IMR-90 (cell line): ENCODE measurements at regions not wholly inside any gene's neighbourhood (a gene's known extent, or its start where the extent isn't known, plus 50 kb on each side); places are given as distances from the start of the nearest gene placed in this dataset.

Experiments
- ATAC-seq: fragments of 200-7000 bp; cut with Tn5 transposase; 2 replicates; pipeline ENCODE4 v1.9.1; 2020; ENCODE audit warnings: low read depth, mild to moderate bottlenecking, moderate library complexity
- BruUV-seq: library from RNA; stranded (reverse); fragments of 400-500 nt; replicated peaks from 2 replicates; lab custom pipeline; 2021; lab: Mats Ljungman, UMichigan
- CTCF ChIA-PET: fragments of 300-600 bp; formaldehyde crosslinking; extraction: SDS; loops from one replicate; lab custom pipeline; 2021; ENCODE audit warnings: antibody characterized with exemption; lab: Yijun Ruan, JAX
- POLR2A ChIA-PET: fragments of 300-600 bp; sonication (Branson Sonifier 250); formaldehyde crosslinking; loops from one replicate; lab custom pipeline; 2022; ENCODE audit warnings: antibody characterized with exemption; ENCODE audit not compliant: unreplicated experiment; lab: Charles Lee
- DNase-seq: peaks from one replicate; pipeline ENCODE4 v3.0.0; 2013
- H2AFZ ChIP-seq: replicated peaks from 2 replicates; pipeline ENCODE3; 2013; ENCODE audit warnings: low read length, mild to moderate bottlenecking; ENCODE audit not compliant: poor library complexity
- H2AK5ac ChIP-seq: 2 replicates; pipeline ENCODE4 v1.6.1; 2013; ENCODE audit warnings: low read depth, low read length, inconsistent platforms
- H2AK9ac ChIP-seq: replicated peaks from 2 replicates; pipeline ENCODE3; 2013; ENCODE audit warnings: mild to moderate bottlenecking, low read depth, low read length, moderate library complexity; ENCODE audit not compliant: poor library complexity
- H2BK120ac ChIP-seq: 2 replicates; pipeline ENCODE4 v1.6.1; 2013; ENCODE audit warnings: low read depth, low read length, inconsistent platforms
- H2BK15ac ChIP-seq: 3 replicates; pipeline ENCODE4 v1.6.1; 2013; ENCODE audit warnings: low read depth, low read length, inconsistent platforms
- H2BK20ac ChIP-seq: 2 replicates; pipeline ENCODE4 v1.6.1; 2013; ENCODE audit warnings: low read depth, mild to moderate bottlenecking, inconsistent platforms, low read length, moderate library complexity
- H2BK5ac ChIP-seq: 2 replicates; pipeline ENCODE4 v1.6.1; 2013; ENCODE audit warnings: mild to moderate bottlenecking, low read depth, low read length, inconsistent platforms; ENCODE audit not compliant: poor library complexity, severe bottlenecking
- H3K14ac ChIP-seq: replicated peaks from 2 replicates; pipeline ENCODE4 v1.6.1; 2013; ENCODE audit warnings: low read depth, low read length, inconsistent platforms
- H3K18ac ChIP-seq: 2 replicates; pipeline ENCODE4 v1.6.1; 2013; ENCODE audit warnings: low read depth, low read length, control low read depth
- H3K23ac ChIP-seq: 2 replicates; pipeline ENCODE4 v1.6.1; 2013; ENCODE audit warnings: low read depth, low read length, inconsistent platforms
- H3K27ac ChIP-seq: 2 replicates; pipeline ENCODE4 v1.5.1; 2013; ENCODE audit warnings: mild to moderate bottlenecking, control low read depth, low read length; ENCODE audit not compliant: insufficient read depth
- H3K27me3 ChIP-seq: 2 replicates; pipeline ENCODE4 v1.6.1; 2013; ENCODE audit warnings: low read length; ENCODE audit not compliant: control insufficient read depth, insufficient read depth
- H3K36me3 ChIP-seq: 2 replicates; pipeline ENCODE4 v1.6.1; 2013; ENCODE audit warnings: low read length, mixed read lengths; ENCODE audit not compliant: control insufficient read depth, insufficient read depth
- H3K4ac ChIP-seq: 2 replicates; pipeline ENCODE4 v1.6.1; 2013; ENCODE audit warnings: low read depth, low read length, inconsistent platforms
- H3K4me1 ChIP-seq: 2 replicates; pipeline ENCODE4 v1.6.1; 2013; ENCODE audit warnings: low read length, mixed read lengths; ENCODE audit not compliant: control insufficient read depth, insufficient read depth
- H3K4me2 ChIP-seq: 2 replicates; pipeline ENCODE4 v1.6.1; 2013; ENCODE audit warnings: low read depth, mild to moderate bottlenecking, control low read depth, low read length, moderate library complexity
- H3K4me3 ChIP-seq: 2 replicates; pipeline ENCODE4 v1.5.1; 2013; ENCODE audit warnings: low read depth, mild to moderate bottlenecking, control low read depth, low read length, moderate library complexity; ENCODE audit not compliant: insufficient read depth
- H3K56ac ChIP-seq: 2 replicates; pipeline ENCODE4 v1.6.1; 2013; ENCODE audit warnings: low read length, inconsistent platforms; ENCODE audit not compliant: insufficient read depth; ENCODE audit errors: extremely low read depth
- H3K79me1 ChIP-seq, 2 experiments: 2 replicates each; pipeline ENCODE4 v1.6.1; 2013; ENCODE audit warnings: low read length in 2 of 2, inconsistent platforms in 1 of 2, low read depth in 1 of 2
- H3K9ac ChIP-seq: 2 replicates; pipeline ENCODE4 v1.6.1; 2013; ENCODE audit warnings: low read depth, low read length, control low read depth
- H3K9me1 ChIP-seq: 2 replicates; pipeline ENCODE4 v1.6.1; 2013; ENCODE audit warnings: low read length, inconsistent platforms; ENCODE audit not compliant: insufficient read depth
- H3K9me3 ChIP-seq: 2 replicates; pipeline ENCODE4 v1.6.1; 2013; ENCODE audit warnings: low read length; ENCODE audit not compliant: control insufficient read depth, insufficient read depth
- H4K20me1 ChIP-seq: 2 replicates; pipeline ENCODE4 v1.6.1; 2013; ENCODE audit warnings: low read length, inconsistent platforms; ENCODE audit not compliant: insufficient read depth
- H4K5ac ChIP-seq: 2 replicates; pipeline ENCODE4 v1.6.1; 2013; ENCODE audit warnings: mild to moderate bottlenecking, low read depth, low read length, control low read depth
- H4K8ac ChIP-seq, 2 experiments: 2 replicates each; pipeline ENCODE4 v1.6.1; 2013; ENCODE audit warnings: low read depth in 2 of 2, low read length in 2 of 2, control low read depth in 1 of 2, inconsistent platforms in 1 of 2
- H4K91ac ChIP-seq: 2 replicates; pipeline ENCODE4 v1.6.1; 2013; ENCODE audit warnings: low read depth, low read length, inconsistent platforms; ENCODE audit not compliant: insufficient read depth
- BHLHE40 ChIP-seq: fragments of 150-350 bp; IDR thresholded peaks from 2 replicates; pipeline ENCODE4 v1.6.1; 2016; ENCODE audit warnings: mild to moderate bottlenecking, low read depth, low read length
- CEBPB ChIP-seq: IDR thresholded peaks from 2 replicates; pipeline ENCODE4 v1.6.1; 2012; ENCODE audit warnings: low read depth, low read length, improper control_type of control experiment
- CHD1 ChIP-seq: IDR thresholded peaks from 2 replicates; pipeline ENCODE4 v1.6.1; 2012; ENCODE audit warnings: low read depth, low read length, improper control_type of control experiment
- ELK1 ChIP-seq: fragments of 150-350 bp; IDR thresholded peaks from 2 replicates; pipeline ENCODE4 v1.6.1; 2016; ENCODE audit warnings: low read depth, mild to moderate bottlenecking, low read length, moderate library complexity, borderline replicate concordance
- FOS ChIP-seq: fragments of 150-350 bp; IDR thresholded peaks from 2 replicates; pipeline ENCODE4 v1.6.1; 2016; ENCODE audit warnings: low read depth, low read length
- MAFK ChIP-seq: IDR thresholded peaks from 2 replicates; pipeline ENCODE4 v1.6.1; 2012; ENCODE audit warnings: low read depth, low read length, improper control_type of control experiment
- MAZ ChIP-seq: IDR thresholded peaks from 2 replicates; pipeline ENCODE4 v1.6.1; 2012; ENCODE audit warnings: low read depth, mild to moderate bottlenecking, low read length, improper control_type of control experiment, moderate library complexity, borderline replicate concordance
- MXI1 ChIP-seq: IDR thresholded peaks from 2 replicates; pipeline ENCODE4 v1.6.1; 2012; ENCODE audit warnings: low read depth, mild to moderate bottlenecking, low read length, moderate library complexity, borderline replicate concordance
- NFE2L2 ChIP-seq: fragments of 150-350 bp; IDR thresholded peaks from 2 replicates; pipeline ENCODE4 v1.6.1; 2016; ENCODE audit warnings: low read depth, mild to moderate bottlenecking, low read length
- POLR2A ChIP-seq: IDR thresholded peaks from 2 replicates; pipeline ENCODE4 v1.6.1; 2012; ENCODE audit warnings: mild to moderate bottlenecking, low read depth, low read length
- RAD21 ChIP-seq: IDR thresholded peaks from 2 replicates; pipeline ENCODE4 v1.6.1; 2012; ENCODE audit warnings: low read length, improper control_type of control experiment
- RCOR1 ChIP-seq: IDR thresholded peaks from 2 replicates; pipeline ENCODE4 v1.6.1; 2012; ENCODE audit warnings: mild to moderate bottlenecking, low read length, improper control_type of control experiment; ENCODE audit not compliant: insufficient replicate concordance
- RFX5 ChIP-seq: IDR thresholded peaks from 2 replicates; pipeline ENCODE4 v1.8.0; 2012; ENCODE audit warnings: low read depth, mild to moderate bottlenecking, low read length, moderate library complexity
- SMC3 ChIP-seq: fragments of 150-350 bp; IDR thresholded peaks from 2 replicates; pipeline ENCODE4 v1.6.1; 2016; ENCODE audit warnings: low read depth, mild to moderate bottlenecking, antibody characterized with exemption, low read length, moderate library complexity
- USF2 ChIP-seq: fragments of 150-350 bp; IDR thresholded peaks from 2 replicates; pipeline ENCODE4 v1.6.1; 2017; ENCODE audit warnings: mild to moderate bottlenecking, antibody characterized with exemption, low read length, low read depth
- WGBS, 2 experiments: methylation state at CpG; one replicate each; pipeline versions ENCODE4 v1.1.5 to v1.1.7; 2013; ENCODE audit warnings: missing lambda C conversion rate in 2 of 2; ENCODE audit not compliant: insufficient read length in 1 of 2; ENCODE audit errors: extremely low coverage in 2 of 2; 5-methylcytosine and 5-hydroxymethylcytosine counted together
- dilution Hi-C: fragments of 300-500 bp; cut with HindIII; formaldehyde crosslinking; loops from one replicate; pipeline ENCODE4 v1.14.3; 2018; ENCODE audit warnings: low sequenced_read_pairs; ENCODE audit not compliant: unreplicated experiment
- in situ Hi-C: fragments of 300-500 bp; cut with MboI; formaldehyde crosslinking; loops from 3 replicates; pipeline ENCODE4 v1.14.3; 2019; ENCODE audit warnings: low sequenced_read_pairs, inconsistent platforms, mixed read lengths
- intact Hi-C: fragments of 100-400 bp; cut with micrococcal nuclease; formaldehyde crosslinking; loops from 2 replicates; pipeline ENCODE4 v1.10.0; 2022
- TF ChIP-seq, protein P1 (sequence below): conservative IDR thresholded peaks from 2 replicates; pipeline ENCODE4 v1.5.1; 2012; ENCODE audit warnings: mild to moderate bottlenecking, low read depth, low read length, improper control_type of control experiment

DNA sequence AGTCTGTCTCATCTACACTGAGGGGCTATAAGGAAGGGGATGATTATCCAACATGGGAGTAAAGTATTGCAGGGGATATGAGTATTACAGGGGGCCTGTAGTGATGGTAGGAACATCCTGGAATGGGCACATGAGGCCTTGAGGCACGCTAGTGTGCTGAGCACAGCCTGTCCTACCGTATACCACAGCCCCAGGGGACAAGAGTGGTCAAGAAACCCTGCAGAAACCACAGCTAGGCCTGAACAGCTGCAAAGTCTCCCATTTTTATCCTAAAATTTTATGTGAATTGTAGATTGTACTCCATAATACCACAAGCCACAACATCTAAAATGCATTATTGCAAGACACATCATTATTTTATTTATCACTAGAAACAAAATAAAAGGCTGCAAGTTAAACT lies 136.3 kb upstream of the ASTN2 start:
- Histone ChIP-seq H4K20me1 (no peaks in the 10 kb centered on the region), H2AK5ac (no peak overlapping the region), H2AFZ (no peak overlapping the region), H2BK5ac (no peak overlapping the region), H4K5ac (no peak overlapping the region), H4K91ac (no peak overlapping the region), H2BK20ac (no peak overlapping the region), H2BK120ac (no peak overlapping the region), H3K27me3 (no peaks in the 10 kb centered on the region), H3K27ac (no peak overlapping the region), H3K4me2 (no peak overlapping the region), H3K9me1 (no peaks in the 10 kb centered on the region), H3K23ac (no peak overlapping the region), H3K14ac (no peak overlapping the region), H3K4me1 (no peaks in the 10 kb centered on the region), H3K79me1 (no peaks in the 10 kb centered on the region), H4K8ac (no peak overlapping the region), H3K4me3 (no peak overlapping the region), H2BK15ac (no peak overlapping the region), H3K36me3 (no peaks in the 10 kb centered on the region), H3K9me3 (peaks cover 14% of the 10 kb centered on the region), H3K9ac (no peak overlapping the region), H3K18ac (no peak overlapping the region), H3K4ac (no peak overlapping the region), H3K56ac (no peak overlapping the region), H2AK9ac (no peak overlapping the region)
- TF ChIP-seq BHLHE40 (no peak), MAFK (no peak), POLR2A (no peak), RCOR1 (no peak), CHD1 (no peak), MAZ (no peak), RFX5 (no peak), CEBPB (no peak), RAD21 (no peak), NFE2L2 (no peak), ELK1 (no peak), MXI1 (no peak), FOS (no peak), SMC3 (no peak), USF2 (no peak)
- TF ChIP-seq, protein P1, sequence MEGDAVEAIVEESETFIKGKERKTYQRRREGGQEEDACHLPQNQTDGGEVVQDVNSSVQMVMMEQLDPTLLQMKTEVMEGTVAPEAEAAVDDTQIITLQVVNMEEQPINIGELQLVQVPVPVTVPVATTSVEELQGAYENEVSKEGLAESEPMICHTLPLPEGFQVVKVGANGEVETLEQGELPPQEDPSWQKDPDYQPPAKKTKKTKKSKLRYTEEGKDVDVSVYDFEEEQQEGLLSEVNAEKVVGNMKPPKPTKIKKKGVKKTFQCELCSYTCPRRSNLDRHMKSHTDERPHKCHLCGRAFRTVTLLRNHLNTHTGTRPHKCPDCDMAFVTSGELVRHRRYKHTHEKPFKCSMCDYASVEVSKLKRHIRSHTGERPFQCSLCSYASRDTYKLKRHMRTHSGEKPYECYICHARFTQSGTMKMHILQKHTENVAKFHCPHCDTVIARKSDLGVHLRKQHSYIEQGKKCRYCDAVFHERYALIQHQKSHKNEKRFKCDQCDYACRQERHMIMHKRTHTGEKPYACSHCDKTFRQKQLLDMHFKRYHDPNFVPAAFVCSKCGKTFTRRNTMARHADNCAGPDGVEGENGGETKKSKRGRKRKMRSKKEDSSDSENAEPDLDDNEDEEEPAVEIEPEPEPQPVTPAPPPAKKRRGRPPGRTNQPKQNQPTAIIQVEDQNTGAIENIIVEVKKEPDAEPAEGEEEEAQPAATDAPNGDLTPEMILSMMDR = no peak
- no TSS peak for BruUV-seq
- POLR2A ChIA-PET = no interaction called here
- dilution Hi-C loops = no loop called here
- no CpG with 5 or more reads among the region's 2 CpGs for WGBS, 2 experiments
- intact Hi-C loops = no loop called here
- no peak for DNase-seq
- in situ Hi-C loops = no loop called here
- CTCF ChIA-PET = no interaction called here
- ATAC-seq = no peak
